ENCODE measurements at regions not wholly inside any gene's neighbourhood (a gene's known extent, or its start where the extent isn't known, plus 50 kb on each side); places are given as distances from the start of the nearest gene placed in this dataset.

GRCh38 chr7:88590963-88591362 lies 168.5 kb upstream of the ZNF804B start:
- no peak overlapping the region for H3K27ac ChIP-seq (ENCODE audit: low read length)
- ATAC-seq, result no peak
- 85% methylated on average over 2 of the region's 2 CpGs for WGBS (ENCODE audit: insufficient coverage)
- peaks cover 10 to 12% of the 10 kb centered on the region in 2 donors for H3K9me3 Mint-ChIP-seq
- no peaks in the 10 kb centered on the region for H3K9me3 ChIP-seq (ENCODE audit: control insufficient read depth, insufficient read depth, low read length)
- peaks cover 7% of the 10 kb centered on the region for H3K36me3 Mint-ChIP-seq
- intact Hi-C loops (cut with micrococcal nuclease), result no loop called here
- no peaks in the 10 kb centered on the region for H3K4me1 ChIP-seq (ENCODE audit: control insufficient read depth, insufficient read depth, low read length)
- no peaks in the 10 kb centered on the region for H3K4me1 Mint-ChIP-seq
- no peak for DNase-seq
- no peak overlapping the region for H3K4me3 Mint-ChIP-seq
- no peak overlapping the region for H3K27ac Mint-ChIP-seq
- H3K36me3 ChIP-seq (ENCODE audit: control insufficient read depth, insufficient read depth, low read length), result no peaks in the 10 kb centered on the region
- H3K27me3 ChIP-seq (ENCODE audit: control insufficient read depth, insufficient read depth, low read length), result no peaks in the 10 kb centered on the region
- H3K4me3 ChIP-seq (ENCODE audit: low read length), result no peak overlapping the region
- TF ChIP-seq CTCF (IDR thresholded peaks at IDR 0.05), result no peak
- H3K27me3 Mint-ChIP-seq (ENCODE audit: low read depth in 2 of 2), result no peaks in the 10 kb centered on the region

GRCh38 chr7:88589927-88590326 lies 169.6 kb upstream of the ZNF804B start:
- no peak overlapping the region for H3K4me3 Mint-ChIP-seq
- H3K36me3 ChIP-seq (ENCODE audit: control insufficient read depth, insufficient read depth, low read length), result no peaks in the 10 kb centered on the region
- WGBS (ENCODE audit: insufficient coverage), result 80% methylated on average over 1 of the region's 1 CpG

GRCh38 chr7:88586890-88587289 lies 172.6 kb upstream of the ZNF804B start:
- no peaks in the 10 kb centered on the region for H3K36me3 Mint-ChIP-seq
- intact Hi-C loops (cut with micrococcal nuclease), result no loop called here
- DNase-seq (no peak), ATAC-seq (no peak)
- Histone ChIP-seq H3K4me1 (ENCODE audit: control insufficient read depth, insufficient read depth, low read length) (no peaks in the 10 kb centered on the region), H3K9me3 (ENCODE audit: control insufficient read depth, insufficient read depth, low read length) (no peaks in the 10 kb centered on the region), H3K27me3 (ENCODE audit: control insufficient read depth, insufficient read depth, low read length) (no peaks in the 10 kb centered on the region), H3K4me3 (ENCODE audit: low read length) (no peak overlapping the region), H3K27ac (ENCODE audit: low read length) (no peak overlapping the region), H3K36me3 (ENCODE audit: control insufficient read depth, insufficient read depth, low read length) (no peaks in the 10 kb centered on the region)
- H3K9me3 Mint-ChIP-seq, result peaks cover 4 to 13% of the 10 kb centered on the region in 2 donors
- no peaks in the 10 kb centered on the region for H3K27me3 Mint-ChIP-seq (ENCODE audit: low read depth in 2 of 2)
- H3K27ac Mint-ChIP-seq, result no peak overlapping the region
- no peak for TF ChIP-seq CTCF (IDR thresholded peaks at IDR 0.05)
- 100% methylated on average over 1 of the region's 3 CpGs for WGBS (ENCODE audit: insufficient coverage)
- no peak overlapping the region for H3K4me3 Mint-ChIP-seq
- H3K4me1 Mint-ChIP-seq, result no peaks in the 10 kb centered on the region

More at GRCh38 chr7:88589927-88590326, 169.6 kb upstream of the ZNF804B start:
- intact Hi-C loops (cut with micrococcal nuclease), result no loop called here
- H3K4me3 ChIP-seq (ENCODE audit: low read length), result no peak overlapping the region
- peaks cover 7% of the 10 kb centered on the region for H3K36me3 Mint-ChIP-seq
- H3K27ac ChIP-seq (ENCODE audit: low read length), result no peak overlapping the region
- DNase-seq (no peak), ATAC-seq (no peak)
- no peaks in the 10 kb centered on the region for H3K4me1 ChIP-seq (ENCODE audit: control insufficient read depth, insufficient read depth, low read length)
- H3K27me3 ChIP-seq (ENCODE audit: control insufficient read depth, insufficient read depth, low read length), result no peaks in the 10 kb centered on the region
- no peaks in the 10 kb centered on the region for H3K27me3 Mint-ChIP-seq (ENCODE audit: low read depth in 2 of 2)
- H3K9me3 Mint-ChIP-seq, result peaks cover 10 to 12% of the 10 kb centered on the region in 2 donors
- no peaks in the 10 kb centered on the region for H3K4me1 Mint-ChIP-seq
- no peak overlapping the region for H3K27ac Mint-ChIP-seq
- TF ChIP-seq CTCF (IDR thresholded peaks at IDR 0.05), result no peak
- no peaks in the 10 kb centered on the region for H3K9me3 ChIP-seq (ENCODE audit: control insufficient read depth, insufficient read depth, low read length)

- Histone ChIP-seq H3K27ac (ENCODE audit: low read length) (no peak overlapping the region), H3K9me3 (ENCODE audit: control insufficient read depth, insufficient read depth, low read length) (no peaks in the 10 kb centered on the region), H3K27me3 (ENCODE audit: control insufficient read depth, insufficient read depth, low read length) (no peaks in the 10 kb centered on the region), H3K36me3 (ENCODE audit: control insufficient read depth, insufficient read depth, low read length) (no peaks in the 10 kb centered on the region), H3K4me3 (ENCODE audit: low read length) (no peak overlapping the region), H3K4me1 (ENCODE audit: control insufficient read depth, insufficient read depth, low read length) (no peaks in the 10 kb centered on the region)
- 29% methylated on average over 3 of the region's 3 CpGs for WGBS (ENCODE audit: insufficient coverage)
- DNase-seq (no peak), ATAC-seq (no peak)
- intact Hi-C loops (cut with micrococcal nuclease), result no loop called here
- TF ChIP-seq CTCF (IDR thresholded peaks at IDR 0.05), result no peak
- no peak overlapping the region for H3K27ac Mint-ChIP-seq
- H3K4me3 Mint-ChIP-seq, result no peak overlapping the region
- no peaks in the 10 kb centered on the region for H3K27me3 Mint-ChIP-seq (ENCODE audit: low read depth in 2 of 2)
- H3K4me1 Mint-ChIP-seq, result no peaks in the 10 kb centered on the region
- H3K36me3 Mint-ChIP-seq, result no peaks in the 10 kb centered on the region
- peaks cover 4 to 13% of the 10 kb centered on the region in 2 donors for H3K9me3 Mint-ChIP-seq
Observed at GRCh38 chr7:88586219-88586618, 173.3 kb upstream of the ZNF804B start.
